Body of pancreas (tissue), 4 donors: ENCODE measurements at regions not wholly inside any gene's neighbourhood (a gene's known extent, or its start where the extent isn't known, plus 50 kb on each side); places are given as distances from the start of the nearest gene placed in this dataset.

Source experiments
- ATAC-seq: fragments of 150-250 bp; one replicate; pipeline ENCODE4 v1.9.1; 2016
- DNase-seq, 4 donors: peaks; one replicate each; pipeline ENCODE4 v3.0.0-alpha.2; 2019
- H3K27ac ChIP-seq, 4 donors: fragments of 200-600 bp; sonication (generic); 1 replicate in 3 of 4; 2 replicates in 1 of 4; pipeline versions ENCODE4 v1.5.1 to v1.6.1; 2016 to 2019; ENCODE audit warnings: mild to moderate bottlenecking in 1 of 4, mixed read lengths in 1 of 4, moderate library complexity in 1 of 4
- H3K27me3 ChIP-seq, 2 donors: fragments of 200-600 bp; sonication (generic); one replicate each; pipeline ENCODE4 v1.6.0; 2016; ENCODE audit warnings: mild to moderate bottlenecking in 1 of 2
- H3K36me3 ChIP-seq, 2 donors: fragments of 200-600 bp; sonication (generic); replicated peaks in 1 of 2; 2 replicates each; pipeline ENCODE4 v1.5.1; 2016; ENCODE audit warnings: low read depth in 2 of 2; ENCODE audit not compliant: insufficient read depth in 1 of 2
- H3K4me1 ChIP-seq: fragments of 200-600 bp; sonication (generic); one replicate; pipeline ENCODE4 v1.6.0; 2016
- H3K4me3 ChIP-seq, 2 donors: fragments of 200-600 bp; sonication (generic); 1 replicate in 1 of 2; 2 replicates in 1 of 2; pipeline ENCODE4 v1.5.1; 2016 to 2019
- H3K9me3 ChIP-seq, 3 donors: fragments of 200-600 bp; sonication (generic); 1 replicate in 2 of 3; 2 replicates in 1 of 3; pipeline ENCODE4 v1.5.1; 2016
- POLR2A ChIP-seq, 3 donors: fragments of 450-650 bp; IDR thresholded peaks; one replicate each; pipeline ENCODE4 v1.6.1; 2016; ENCODE audit warnings: antibody characterized with exemption in 3 of 3, mild to moderate bottlenecking in 2 of 3
- WGBS, 2 donors: methylation state at CpG; one replicate each; pipeline ENCODE4 v1.1.5; 2017; 5-methylcytosine and 5-hydroxymethylcytosine counted together
- intact Hi-C: fragments of 100-400 bp; cut with DNase I; formaldehyde crosslinking; loops from one replicate; pipeline ENCODE4 v1.15.1; 2023
- TF ChIP-seq, protein P1 (sequence below), 7 experiments: fragments of 450-650 bp in 4 of 7; fragments of 200-600 bp in 3 of 7; sonication (generic) in 3 of 7; IDR thresholded peaks; one replicate each; pipeline ENCODE4 v1.5.1; 2016 to 2019; ENCODE audit warnings: antibody characterized with exemption in 7 of 7

DNA sequence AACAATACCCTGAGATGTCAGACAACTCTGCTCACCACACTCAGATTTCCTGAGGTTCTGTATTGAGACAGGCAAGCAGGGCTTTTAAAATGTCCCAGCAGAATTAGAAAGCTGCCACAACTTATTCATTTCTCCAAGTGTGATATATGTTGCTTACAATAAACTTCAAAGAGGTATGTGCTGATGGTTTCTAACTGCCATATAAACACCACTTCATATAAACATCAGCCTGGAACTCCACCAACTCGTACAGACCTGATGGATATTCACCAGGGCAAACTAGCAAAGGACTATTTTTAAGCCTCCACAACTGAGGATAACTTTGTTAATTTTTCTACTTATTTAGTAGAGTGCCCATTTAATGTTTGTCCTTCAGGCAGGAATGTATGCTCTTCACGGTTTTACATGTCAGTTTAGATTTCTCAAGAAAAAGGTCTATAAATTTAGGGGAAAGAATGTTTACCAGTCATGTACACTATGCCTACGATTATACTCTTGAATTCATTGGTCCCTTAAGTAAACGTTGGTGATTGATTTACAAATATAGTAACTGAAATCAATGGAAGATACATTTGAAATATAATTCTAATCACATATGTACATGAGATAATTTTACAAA lies 109.6 kb upstream of the ABI3BP start:
- WGBS, 2 donors: 15 to 16% methylated on average over 4 of the region's 4 CpGs
- DNase-seq (no peak), ATAC-seq (no peak)
- no peaks in the 10 kb centered on the region for H3K36me3 ChIP-seq
- intact Hi-C loops: no loop called here
- no peaks in the 10 kb centered on the region for H3K27me3 ChIP-seq
- H3K4me1 ChIP-seq: no peaks in the 10 kb centered on the region
- H3K27ac ChIP-seq: no peak overlapping the region
- H3K9me3 ChIP-seq: no peaks in the 10 kb centered on the region
- H3K4me3 ChIP-seq: no peak overlapping the region
- no peak for TF ChIP-seq POLR2A (IDR thresholded peaks at IDR 0.05)
- TF ChIP-seq, protein P1, sequence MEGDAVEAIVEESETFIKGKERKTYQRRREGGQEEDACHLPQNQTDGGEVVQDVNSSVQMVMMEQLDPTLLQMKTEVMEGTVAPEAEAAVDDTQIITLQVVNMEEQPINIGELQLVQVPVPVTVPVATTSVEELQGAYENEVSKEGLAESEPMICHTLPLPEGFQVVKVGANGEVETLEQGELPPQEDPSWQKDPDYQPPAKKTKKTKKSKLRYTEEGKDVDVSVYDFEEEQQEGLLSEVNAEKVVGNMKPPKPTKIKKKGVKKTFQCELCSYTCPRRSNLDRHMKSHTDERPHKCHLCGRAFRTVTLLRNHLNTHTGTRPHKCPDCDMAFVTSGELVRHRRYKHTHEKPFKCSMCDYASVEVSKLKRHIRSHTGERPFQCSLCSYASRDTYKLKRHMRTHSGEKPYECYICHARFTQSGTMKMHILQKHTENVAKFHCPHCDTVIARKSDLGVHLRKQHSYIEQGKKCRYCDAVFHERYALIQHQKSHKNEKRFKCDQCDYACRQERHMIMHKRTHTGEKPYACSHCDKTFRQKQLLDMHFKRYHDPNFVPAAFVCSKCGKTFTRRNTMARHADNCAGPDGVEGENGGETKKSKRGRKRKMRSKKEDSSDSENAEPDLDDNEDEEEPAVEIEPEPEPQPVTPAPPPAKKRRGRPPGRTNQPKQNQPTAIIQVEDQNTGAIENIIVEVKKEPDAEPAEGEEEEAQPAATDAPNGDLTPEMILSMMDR (IDR thresholded peaks at IDR 0.05): no peak

DNA sequence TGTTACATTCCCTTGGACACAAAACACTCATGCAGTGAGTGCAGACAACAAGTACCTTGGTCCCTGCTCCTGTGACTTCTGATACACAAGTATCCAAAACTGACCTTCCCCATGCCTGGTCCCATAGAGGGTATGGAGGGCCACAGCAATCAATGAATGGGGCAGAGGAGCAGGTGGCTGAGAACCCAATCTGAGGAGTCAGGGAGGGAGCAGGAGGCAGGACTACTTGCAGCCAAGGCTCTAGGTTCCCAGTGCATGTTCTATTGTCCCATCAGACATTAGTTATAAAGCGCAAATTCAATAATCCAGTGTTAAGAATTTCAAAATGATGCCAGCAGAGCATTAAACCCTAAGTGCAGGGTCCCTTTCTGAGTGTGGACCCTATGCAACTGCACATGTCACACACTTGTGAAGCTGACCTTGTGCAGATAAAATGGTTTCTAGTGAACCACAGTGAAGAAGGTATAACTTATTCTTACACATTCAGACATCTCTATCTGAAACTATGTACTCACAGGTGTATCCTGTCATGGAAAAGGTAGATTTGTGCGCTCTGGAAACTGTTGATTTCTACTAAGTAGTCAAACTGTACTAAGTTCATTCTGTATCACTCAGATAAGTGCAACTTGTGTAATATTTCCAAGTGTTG lies 107.3 kb upstream of the ABI3BP start:
- Histone ChIP-seq H3K4me1 (no peaks in the 10 kb centered on the region), H3K36me3 (no peaks in the 10 kb centered on the region), H3K27ac (no peak overlapping the region), H3K27me3 (no peaks in the 10 kb centered on the region), H3K4me3 (no peak overlapping the region), H3K9me3 (no peaks in the 10 kb centered on the region)
- ATAC-seq: no peak
- 54 to 72% methylated on average over 2 of the region's 2 CpGs for WGBS, 2 donors
- intact Hi-C loops: no loop called here
- TF ChIP-seq, protein P1 (IDR thresholded peaks at IDR 0.05): no peak
- TF ChIP-seq POLR2A (IDR thresholded peaks at IDR 0.05): no peak
- DNase-seq: no peak

DNA sequence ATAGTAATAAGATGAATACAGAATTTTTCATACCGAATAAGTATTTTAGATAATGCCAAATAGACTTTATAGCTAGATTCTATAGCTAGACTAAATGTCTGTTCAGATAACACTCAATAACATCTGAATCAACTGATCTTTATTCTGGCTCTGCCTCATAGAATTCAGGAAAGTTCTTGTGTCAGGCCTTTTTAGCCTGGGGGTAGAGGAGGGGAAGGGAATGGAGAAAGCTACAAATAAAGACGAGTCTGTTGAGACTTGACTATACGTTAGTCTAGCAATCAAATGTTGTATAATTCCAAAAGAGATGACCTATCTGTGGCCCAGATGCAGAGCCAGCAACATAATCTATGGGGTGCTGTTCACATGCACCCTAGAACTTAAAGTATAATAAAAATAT lies 106.6 kb upstream of the ABI3BP start:
- H3K36me3 ChIP-seq: no peaks in the 10 kb centered on the region
- DNase-seq: no peak
- WGBS, 2 donors: 46 to 59% methylated on average over 3 of the region's 3 CpGs
- H3K27ac ChIP-seq: no peak overlapping the region
- H3K4me1 ChIP-seq: no peaks in the 10 kb centered on the region
- TF ChIP-seq POLR2A (IDR thresholded peaks at IDR 0.05): no peak
- TF ChIP-seq, protein P1 (IDR thresholded peaks at IDR 0.05): no peak
- no peak for ATAC-seq
- no peaks in the 10 kb centered on the region for H3K27me3 ChIP-seq
- H3K9me3 ChIP-seq: no peaks in the 10 kb centered on the region
- intact Hi-C loops: no loop called here
- no peak overlapping the region for H3K4me3 ChIP-seq

DNA sequence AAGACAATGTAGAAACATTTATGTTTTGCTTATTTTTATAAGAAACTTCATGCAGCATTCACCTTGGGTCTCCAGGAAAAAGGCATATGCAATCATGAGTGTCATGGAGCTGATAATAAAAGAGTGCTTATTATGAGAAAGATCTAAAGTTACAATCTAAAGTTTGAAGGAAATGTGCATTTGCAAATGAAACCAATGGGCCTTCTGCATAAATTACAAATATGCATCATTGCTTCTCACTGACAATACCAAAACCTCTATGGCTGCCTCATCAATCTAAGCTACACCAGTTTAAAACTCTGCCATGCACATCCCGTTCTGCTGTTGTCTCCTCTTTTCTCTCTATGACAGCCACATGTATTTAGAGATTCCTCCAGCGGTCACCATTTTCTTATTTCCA lies 103.2 kb upstream of the ABI3BP start:
- Histone ChIP-seq H3K4me1 (no peaks in the 10 kb centered on the region), H3K27me3 (no peaks in the 10 kb centered on the region), H3K9me3 (no peaks in the 10 kb centered on the region), H3K36me3 (no peaks in the 10 kb centered on the region), H3K4me3 (no peak overlapping the region), H3K27ac (no peak overlapping the region)
- DNase-seq (no peak), ATAC-seq (no peak)
- WGBS, 2 donors: 70 to 91% methylated on average over 2 of the region's 2 CpGs
- TF ChIP-seq, protein P1 (IDR thresholded peaks at IDR 0.05): no peak
- no peak for TF ChIP-seq POLR2A (IDR thresholded peaks at IDR 0.05)
- intact Hi-C loops: no loop called here
